Stimulated activated CD4-positive, alpha-beta T cell treated with anti-CD3 and anti-CD28 coated beads, Interleukin-12 subunit alpha, Interleukin-12 subunit beta, amount 100 ng/mL, for 48 hours (primary cell): ENCODE measurements at regions not wholly inside any gene's neighbourhood (a gene's known extent, or its start where the extent isn't known, plus 50 kb on each side); places are given as distances from the start of the nearest gene placed in this dataset.

Source experiments
- DNase-seq, 3 donors: peaks; one replicate each; pipeline ENCODE4 v3.0.0-alpha.2; 2020; ENCODE audit warnings: low read depth in 2 of 3, low spot score in 1 of 3

DNA sequence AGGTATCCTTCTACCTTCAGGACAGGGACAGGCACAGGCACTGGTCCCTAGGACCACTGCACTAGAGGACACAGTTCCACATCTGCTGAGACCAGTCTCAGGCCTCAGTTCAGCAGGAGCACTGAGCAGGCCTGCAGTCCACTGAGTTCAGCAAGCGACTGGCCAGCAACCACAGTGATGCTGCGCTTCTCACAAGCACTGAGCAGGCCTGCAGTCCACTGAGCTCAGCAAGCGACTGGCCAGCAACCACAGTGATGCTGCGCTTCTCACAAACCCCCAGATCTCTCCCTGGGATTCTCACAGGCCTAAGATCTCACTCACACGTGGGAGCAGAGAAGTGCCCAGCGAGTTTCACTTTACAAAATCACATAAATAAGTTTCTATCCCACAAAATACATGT, 140.6 kb downstream of the IRS2 start:
- no peak for DNase-seq

DNA sequence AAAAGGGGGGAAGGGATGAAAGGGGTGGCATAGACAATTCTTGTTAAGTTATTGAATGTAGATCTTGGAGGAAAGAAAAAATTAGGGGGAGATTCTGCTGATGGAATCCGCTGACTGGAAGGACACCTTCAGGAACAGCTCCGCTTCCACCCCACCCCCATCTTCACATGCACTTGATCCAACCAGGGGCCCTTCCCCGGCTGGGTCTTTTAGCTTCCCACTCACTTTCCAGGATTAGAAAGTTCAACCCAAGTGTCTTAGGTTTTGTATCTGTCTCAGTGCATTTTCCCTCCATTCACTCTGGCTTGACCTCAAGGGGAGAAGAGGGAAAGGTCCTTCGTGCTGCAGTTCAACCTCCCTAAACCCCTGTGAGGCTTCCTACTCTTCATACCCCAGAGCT, 141.4 kb downstream of the IRS2 start:
- DNase-seq = no peak

DNA sequence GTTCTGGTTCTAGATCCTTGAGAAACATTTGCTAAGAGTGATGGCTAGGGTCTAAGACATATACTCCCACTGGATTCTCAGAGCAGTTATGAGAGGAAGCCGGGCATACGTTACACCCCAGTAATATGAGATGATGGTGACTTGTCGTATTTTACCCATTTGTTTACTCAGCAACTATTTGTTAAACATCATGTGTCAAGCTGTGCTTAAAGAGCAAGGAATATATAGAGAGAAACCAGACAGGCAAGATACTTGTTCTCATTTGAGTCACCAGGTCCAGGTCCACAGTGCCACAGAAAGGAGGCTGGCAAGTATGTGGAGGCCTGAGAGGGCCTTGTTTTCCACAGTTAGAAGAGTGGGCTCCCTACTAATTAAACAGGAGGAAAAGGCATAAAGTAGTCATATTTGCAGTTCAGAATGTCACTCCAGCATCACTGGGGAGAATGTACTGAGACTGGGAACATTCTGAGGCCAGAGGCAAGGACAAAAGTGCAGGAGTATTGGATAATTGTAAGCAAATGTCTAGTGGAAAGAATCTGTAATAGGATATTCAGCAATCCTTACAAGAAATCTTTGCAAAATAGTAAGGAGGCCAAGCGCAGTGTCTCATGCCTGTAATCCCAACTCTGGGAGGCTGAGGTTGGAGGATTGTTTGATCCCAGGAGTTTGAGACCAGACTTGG, 142.2 kb downstream of the IRS2 start:
- DNase-seq = no peak

DNA sequence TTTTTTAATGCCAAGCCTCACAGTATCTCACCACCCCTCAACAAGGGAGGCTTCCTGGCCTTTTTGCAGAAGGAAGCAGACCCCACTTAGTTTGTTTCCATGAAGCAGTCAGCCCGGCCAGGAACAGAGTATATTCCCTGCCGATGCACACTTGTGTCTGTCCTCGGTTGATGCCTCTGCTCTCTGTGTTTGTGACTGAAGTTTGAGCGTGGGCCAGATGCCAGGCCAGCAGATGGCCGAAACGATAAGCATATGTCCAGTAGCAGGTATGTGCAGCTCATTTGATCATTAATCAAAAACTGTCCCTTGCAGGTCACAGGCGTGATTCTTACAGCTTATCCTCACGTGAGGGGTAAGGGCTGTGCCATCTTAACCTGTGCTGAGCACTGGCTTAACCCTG, 144.0 kb downstream of the IRS2 start:
- DNase-seq = no peak

DNA sequence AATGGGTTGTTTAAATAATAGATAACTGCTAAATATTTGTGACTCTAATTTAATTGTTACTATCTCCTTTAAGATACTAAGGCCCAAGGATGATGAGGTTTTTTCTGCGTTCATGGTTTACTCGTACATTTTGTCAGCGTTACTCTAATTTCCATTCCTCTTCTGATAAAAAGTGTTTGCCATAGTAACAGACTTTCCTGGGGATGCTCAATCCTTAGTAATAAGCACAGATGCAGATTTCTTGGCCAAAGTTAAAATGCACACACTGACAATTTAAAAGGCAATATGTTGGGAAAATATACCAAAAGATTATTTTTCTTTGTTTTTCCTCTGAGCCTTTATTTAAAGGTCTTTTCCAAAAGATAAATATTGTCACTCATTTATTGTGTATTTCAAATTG, 149.6 kb downstream of the IRS2 start:
- DNase-seq = no peak

DNA sequence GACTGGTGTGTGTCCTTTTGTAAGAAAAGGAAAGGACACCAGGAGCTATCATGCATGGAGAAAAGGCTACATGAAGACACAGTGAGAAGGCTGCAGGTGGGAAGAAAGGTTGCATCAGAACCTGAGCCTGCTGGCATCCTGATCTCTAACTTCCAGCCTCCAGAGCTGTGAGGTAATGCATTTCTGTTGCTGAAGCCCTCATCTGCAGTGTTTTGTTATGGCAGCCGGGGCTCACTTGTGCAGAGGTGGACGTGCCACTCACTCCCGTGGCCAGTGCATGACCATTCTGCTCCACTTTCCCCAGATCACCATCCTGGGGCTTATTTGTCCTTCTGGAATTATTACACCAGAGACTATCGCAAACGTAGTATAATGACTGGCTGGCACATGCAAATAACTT, 155.3 kb downstream of the IRS2 start:
- DNase-seq = no peak

DNA sequence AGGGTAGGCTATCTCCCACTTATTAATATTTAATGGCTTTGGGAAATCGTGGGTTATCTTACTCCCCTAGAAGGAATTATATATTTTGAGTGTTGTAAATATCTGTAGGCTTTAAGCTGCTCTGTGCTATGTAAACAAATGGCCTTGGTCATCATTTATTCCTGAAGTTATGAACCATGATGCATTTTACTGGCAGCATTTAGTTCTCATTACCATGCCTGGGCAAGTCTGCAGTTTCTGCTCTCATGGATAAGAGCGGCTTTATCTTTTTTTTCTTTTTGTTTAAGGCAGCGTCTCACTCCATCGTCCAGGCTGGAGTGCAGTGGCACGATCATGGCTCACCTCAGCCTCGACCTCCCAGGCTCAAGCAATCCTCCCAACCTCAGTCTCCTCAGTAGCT, 156.1 kb downstream of the IRS2 start:
- no peak for DNase-seq

DNA sequence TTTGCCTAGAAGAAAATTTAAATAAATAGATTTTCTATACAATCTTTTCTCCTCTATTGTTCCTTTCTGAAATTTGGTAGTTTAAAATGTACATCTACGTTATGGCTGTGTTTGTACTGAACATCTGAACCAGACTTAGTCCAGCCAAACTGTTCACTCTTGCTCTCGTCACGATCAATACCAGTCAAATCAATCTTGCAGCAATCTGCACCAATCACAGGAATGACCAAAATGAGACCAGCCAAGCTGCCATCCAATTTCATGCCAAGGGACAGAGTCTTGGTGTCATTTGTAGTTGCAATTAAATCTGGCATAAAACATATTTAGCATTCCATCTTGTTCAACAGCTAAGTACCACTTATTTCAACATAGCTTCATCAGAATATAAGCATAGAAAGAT, 156.6 kb downstream of the IRS2 start:
- DNase-seq = no peak

DNA sequence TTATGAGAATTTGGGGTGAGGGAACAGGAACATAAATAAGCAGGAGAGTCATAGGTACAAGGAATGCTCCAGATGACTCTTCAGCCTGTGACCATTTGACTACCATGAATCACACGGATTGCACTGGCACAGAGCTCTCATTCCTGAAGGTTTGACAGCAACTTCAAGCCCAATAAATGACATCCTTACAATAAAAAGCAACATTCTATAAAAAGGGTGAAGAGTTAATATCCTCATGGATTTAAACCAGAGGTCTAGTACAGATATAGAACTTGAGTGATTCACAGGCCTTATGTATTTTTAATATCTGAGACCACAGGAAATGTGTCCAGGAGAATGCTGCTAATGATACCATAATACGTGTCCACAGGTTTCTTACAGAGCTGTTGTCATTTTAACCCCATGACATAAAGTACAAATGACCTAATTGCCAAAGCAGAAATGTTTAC, 158.1 kb downstream of the IRS2 start:
- DNase-seq = no peak

DNA sequence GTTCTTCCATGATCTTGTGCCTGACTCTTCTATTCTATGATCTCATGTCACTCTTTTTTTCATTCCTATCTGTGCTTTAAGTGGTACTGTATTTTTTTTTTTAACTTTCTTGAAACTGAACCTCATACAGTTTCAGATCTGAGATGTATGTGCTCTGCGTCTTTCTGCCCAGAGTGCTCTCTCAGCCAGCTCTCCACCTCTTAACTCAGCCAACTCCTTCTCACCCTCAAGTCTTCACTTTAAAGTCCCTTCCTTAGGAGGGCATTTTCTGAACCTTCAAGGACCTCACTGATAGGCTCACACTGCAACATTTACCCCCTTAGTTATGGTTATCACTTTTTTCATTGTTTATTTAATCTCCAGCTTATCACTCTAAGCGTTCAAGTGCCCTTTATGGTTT, 158.7 kb downstream of the IRS2 start:
- DNase-seq = no peak

DNA sequence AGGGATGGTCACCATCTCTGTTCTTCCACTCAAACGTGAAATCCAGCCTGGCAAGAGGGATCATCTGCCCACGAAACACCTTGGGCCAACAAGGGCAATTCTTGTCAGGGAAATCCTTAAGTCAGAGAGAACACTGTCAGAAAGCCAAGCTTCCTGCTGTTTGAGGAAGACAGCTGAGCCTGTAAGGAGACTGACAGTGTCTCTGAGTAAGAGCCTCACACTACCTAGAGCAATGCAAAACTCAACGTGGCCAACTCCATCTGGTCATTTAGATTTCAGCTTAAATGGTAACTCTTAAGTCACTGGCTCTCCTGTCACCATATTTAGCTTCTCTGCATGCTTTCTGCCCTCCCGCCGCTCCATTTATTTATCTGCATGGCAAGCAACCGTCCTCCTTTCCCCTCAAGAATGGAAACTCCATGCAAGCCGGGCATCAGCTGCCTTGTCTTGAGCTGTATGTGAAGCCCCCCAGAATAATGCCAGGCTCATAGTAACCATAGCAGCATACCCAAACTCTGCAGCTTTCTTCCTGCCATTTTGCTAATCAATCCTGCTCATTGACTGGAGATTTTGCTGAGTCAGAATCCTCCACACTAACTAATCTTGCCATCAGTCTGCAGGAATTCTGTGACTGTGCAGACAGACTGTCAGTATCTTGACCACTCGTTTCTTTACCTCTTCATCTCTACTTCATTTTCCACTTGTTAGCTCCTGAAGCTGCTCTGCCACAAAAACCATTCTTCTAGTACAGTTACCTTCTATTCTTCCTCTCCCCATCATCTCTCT, 159.8 kb downstream of the IRS2 start:
- DNase-seq = no peak

DNA sequence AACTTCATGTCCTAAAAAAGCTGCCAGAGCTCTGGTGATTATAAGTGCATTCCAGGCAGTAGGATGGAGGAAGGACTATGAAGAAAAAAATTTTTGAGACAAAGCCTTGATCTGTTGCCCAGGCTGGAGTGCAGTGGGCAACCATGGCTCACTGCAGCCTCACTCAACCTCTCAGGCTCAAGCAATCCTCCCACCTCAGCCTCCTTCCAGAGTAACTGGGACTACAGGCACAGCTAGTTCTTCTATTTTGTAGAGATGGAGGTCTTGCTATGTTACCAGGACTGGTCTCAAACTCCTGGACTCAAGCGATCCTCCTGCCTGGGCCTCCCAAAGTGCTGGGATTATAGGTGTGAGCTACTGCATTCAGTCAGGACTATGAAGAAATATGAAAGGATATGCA, 161.2 kb downstream of the IRS2 start:
- DNase-seq = no peak

DNA sequence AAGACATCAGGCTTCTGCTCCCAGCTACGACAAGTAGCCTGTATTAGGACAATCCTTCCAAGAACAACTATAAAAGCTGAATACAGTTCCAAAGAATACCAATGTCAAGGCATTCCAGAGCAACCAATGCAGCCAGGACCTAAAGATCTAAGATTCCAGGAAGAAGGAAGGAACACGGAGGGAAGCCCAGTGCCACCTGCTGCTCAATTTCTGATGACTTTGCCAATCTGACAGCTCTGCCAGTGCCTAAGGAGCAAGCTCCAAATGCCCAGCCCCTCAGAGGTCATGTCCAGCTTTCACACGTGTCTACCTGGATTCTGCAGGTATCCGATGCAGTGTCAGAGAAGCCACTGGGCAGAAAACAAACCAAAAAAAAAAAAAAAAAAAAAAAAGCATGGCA, 164.4 kb downstream of the IRS2 start:
- no peak for DNase-seq

DNA sequence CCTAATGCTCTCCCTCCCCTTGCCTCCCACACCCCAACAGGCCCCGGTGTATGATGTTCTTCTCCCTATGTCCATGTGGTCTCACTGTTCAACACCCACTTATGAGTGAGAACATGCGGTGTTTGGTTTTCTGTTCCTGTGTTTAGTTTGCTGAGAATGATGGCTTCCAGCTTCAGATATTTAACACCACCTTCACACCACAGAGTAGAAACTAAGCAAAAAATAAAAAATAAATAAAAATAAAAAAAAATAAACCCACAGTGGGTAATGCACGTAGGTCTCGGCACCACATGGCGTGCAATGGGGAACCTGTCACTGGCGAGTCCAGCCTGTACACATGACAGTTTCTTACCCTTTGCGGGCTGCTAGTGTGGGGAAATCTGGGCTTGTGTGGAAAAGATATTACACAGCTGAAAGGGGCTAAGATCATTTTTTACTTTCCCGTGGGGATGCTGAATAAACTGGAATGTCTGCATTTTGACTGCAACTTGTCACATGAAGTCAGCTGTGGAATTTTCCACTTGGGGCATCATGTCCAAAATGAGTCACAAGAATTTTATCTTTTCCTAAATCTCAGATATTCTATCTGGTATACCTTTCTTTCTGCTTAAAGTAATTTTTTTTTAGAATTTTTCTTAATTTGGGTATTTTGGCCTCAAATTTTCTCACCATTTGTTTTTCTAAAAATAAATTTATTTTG, 170.5 kb downstream of the IRS2 start:
- DNase-seq = no peak

DNA sequence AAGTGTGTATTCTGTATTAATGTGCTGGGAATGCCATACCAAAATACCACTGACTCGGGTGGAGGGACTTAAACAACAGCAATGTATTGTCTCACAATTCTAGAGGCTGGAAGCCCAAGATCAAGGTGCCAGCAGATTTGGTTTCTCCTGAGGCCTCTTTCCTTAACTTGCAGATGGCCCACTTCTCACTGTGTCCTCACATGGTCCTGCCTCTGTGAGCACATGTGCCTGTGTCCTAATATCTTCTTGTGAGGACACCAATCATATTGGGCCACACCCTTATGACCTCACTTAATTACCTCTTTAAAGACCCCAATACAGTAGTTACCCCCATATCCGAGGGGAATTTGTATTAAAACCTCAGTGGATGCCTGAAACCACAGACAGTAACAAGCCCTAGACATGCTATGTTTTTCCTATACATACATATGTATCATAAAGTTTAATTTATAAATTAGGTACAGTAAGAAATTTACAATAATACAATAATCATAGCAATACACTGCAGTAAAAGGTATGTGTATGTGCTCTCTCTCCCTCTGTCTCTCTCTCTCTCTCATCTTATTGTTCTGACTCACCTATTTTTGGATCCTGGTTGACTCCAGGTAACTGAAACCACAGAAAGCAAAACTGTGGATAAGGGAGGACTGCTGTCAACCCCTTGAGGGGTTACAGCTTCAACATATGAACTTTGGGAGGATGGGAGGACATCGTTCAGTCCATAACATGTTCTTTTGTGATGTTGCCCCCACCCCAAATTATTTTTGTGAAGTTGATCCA, 174.3 kb downstream of the IRS2 start:
- DNase-seq = no peak

DNA sequence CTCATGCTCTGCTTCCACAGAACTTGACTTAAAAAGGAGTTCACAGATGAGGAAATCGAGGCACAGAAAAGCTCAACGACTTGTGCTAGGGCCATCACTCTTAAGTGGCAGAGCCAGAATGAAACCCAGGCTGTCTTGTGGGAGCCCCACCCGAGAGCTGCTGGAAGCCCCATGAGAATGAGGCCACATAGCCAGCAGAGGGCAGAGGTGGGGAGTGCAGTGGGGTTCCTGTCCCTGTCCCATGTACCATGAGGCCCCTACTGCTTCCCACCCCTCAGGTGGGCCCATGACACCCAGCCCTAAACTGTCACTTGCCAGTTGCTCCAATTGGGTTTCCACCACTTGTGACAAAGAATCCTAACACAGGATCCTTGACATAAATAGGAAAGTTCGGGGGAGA, 175.9 kb downstream of the IRS2 start:
- peak in 1 of 3 donors; percentile 3 for DNase-seq

DNA sequence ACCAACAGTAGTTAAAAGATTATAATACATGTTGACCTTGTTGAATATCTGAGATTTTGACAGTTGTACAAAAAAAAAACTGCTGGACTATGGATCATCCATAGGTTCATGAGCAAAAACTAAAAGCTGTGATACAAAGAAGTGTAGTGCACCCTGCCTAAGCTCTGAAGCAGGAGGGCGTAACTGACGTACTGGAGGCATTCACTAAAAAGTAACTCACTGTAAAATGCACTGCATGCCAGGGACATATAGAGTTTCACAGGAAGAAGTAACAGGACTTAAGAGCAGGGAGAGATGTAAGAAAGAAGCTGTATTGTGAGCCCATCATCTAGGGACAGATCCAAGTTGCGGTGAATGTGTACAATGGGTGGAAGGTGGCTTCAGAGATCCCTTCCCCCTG, 177.9 kb downstream of the IRS2 start:
- DNase-seq = no peak

DNA sequence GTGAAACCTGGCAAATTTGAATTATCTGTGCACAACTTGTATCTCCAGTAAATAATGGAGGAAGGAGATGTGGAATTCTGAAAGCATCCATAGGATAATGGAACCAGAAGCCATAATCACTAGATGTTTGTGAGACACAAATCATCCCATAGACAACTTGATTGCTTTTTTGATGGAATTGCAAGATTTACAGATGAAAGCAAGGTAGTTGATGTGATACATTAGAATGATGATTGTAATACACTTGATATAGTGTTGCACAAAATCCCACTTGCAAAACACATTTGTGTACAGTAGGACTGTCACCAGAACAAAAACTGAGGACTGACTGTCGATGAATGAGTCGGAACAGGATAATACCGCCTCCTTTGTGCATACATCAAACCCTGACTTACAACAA, 178.3 kb downstream of the IRS2 start:
- DNase-seq = no peak

DNA sequence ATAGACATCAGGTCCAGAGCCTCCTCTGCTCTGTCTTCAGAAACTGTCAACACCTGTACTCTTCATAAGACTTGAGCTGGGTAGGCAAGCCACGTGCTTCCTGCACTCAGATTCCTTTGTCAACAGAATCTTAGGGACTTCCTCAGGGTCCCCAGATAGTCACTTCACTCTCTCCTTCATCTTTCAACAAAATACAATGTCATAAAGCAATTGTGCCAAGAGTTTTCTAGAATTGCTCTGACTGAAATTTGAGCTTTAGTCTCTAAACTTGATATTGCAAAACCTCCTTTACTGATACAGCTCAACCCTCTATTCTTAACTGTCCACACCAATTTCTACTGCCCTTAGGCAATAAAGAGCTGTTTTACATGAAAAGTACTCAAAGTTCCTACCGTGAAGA, 179.9 kb downstream of the IRS2 start:
- no peak for DNase-seq

DNA sequence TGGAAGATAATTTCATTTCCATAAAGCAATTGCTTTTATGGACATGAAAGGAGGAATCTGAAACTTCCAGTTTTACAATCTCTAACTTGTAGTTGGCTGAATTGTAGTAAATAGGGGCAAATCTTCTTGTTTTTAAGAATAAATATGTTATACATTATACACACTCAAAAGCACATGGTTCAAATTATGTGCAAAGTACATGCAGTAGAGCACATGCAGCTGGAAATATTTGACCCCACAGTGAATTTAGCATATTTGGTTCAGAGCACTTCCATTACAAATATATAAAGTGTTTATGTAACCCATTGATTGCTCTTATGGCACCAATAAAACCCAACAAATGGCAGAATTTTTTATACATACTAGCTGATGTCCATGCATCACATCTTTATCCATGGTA, 180.5 kb downstream of the IRS2 start:
- DNase-seq = no peak

DNA sequence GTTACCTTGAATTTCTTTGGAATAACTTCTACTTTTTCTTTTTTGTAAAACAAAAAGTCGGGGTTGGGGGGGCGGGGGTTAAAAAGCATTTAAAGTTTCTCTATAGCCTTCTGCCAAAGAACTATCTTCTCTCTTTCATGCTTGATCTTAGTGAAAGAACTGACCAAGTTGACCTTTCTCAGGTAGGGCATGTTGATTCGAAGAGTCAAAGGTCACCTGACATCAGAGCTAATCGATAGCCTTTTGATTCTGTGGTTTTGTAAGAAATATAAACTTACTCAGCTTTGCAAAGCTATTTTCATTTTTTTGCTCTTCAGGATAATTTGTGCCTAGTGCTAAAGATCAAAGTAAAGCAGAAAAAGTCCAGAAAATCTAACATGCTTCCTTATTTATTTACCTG, 181.5 kb downstream of the IRS2 start:
- DNase-seq = no peak

DNA sequence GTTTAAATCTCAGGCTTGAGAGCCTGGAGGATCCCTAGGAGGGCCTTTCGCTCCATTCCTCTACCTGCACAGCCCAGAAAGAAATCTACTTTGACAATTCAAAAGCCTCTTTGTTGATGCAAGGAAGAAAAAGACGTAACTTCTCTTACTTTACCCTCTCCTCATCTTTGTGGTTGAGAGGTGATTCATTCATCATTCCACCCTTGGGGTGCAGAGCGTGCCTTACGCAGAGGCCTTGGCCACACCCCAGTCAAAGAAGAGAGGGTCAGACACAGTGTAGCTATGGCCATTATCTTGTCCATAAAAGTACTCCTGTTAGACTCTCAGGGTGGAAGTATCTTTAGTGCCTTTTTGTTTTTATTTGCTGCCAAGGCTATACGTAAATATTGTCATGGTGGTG, 184.0 kb downstream of the IRS2 start:
- DNase-seq = no peak
